Osteoblast (primary cell): ENCODE measurements at regions not wholly inside any gene's neighbourhood (a gene's known extent, or its start where the extent isn't known, plus 50 kb on each side); places are given as distances from the start of the nearest gene placed in this dataset.

ENCODE experiments used
- DNase-seq: peaks from one replicate; pipeline ENCODE4 v3.0.0; 2011; ENCODE audit warnings: low spot score, mixed read lengths; ENCODE audit not compliant: insufficient read length; ENCODE audit errors: missing footprints
- H2AFZ ChIP-seq: 2 replicates; pipeline ENCODE4 v1.6.0; 2011; ENCODE audit warnings: mild to moderate bottlenecking, low read length
- H3K27ac ChIP-seq: 2 replicates; pipeline ENCODE4 v1.5.1; 2011; ENCODE audit warnings: mild to moderate bottlenecking, low read depth, low read length, moderate library complexity
- H3K27me3 ChIP-seq: 2 replicates; pipeline ENCODE4 v1.6.0; 2012; ENCODE audit warnings: mild to moderate bottlenecking, control low read depth, inconsistent platforms, low read length, moderate library complexity; ENCODE audit not compliant: insufficient read depth
- H3K36me3 ChIP-seq: 2 replicates; pipeline ENCODE4 v1.5.1; 2011; ENCODE audit warnings: mild to moderate bottlenecking, low read length, control low read depth, moderate library complexity; ENCODE audit not compliant: insufficient read depth
- H3K4me1 ChIP-seq: 2 replicates; pipeline ENCODE4 v1.5.1; 2011; ENCODE audit warnings: mild to moderate bottlenecking, low read length, control low read depth, moderate library complexity; ENCODE audit not compliant: insufficient read depth
- H3K4me2 ChIP-seq: 2 replicates; pipeline ENCODE4 v1.6.0; 2011; ENCODE audit warnings: mild to moderate bottlenecking, low read length; ENCODE audit not compliant: insufficient read depth
- H3K4me3 ChIP-seq: fragments of 200-600 bp; sonication (generic); 3 replicates; pipeline ENCODE4 v1.5.1; 2012; ENCODE audit warnings: mild to moderate bottlenecking, low read length, inconsistent platforms; ENCODE audit not compliant: insufficient read depth
- H3K79me2 ChIP-seq: 2 replicates; pipeline ENCODE4 v1.6.0; 2012; ENCODE audit warnings: mild to moderate bottlenecking, low read length, control low read depth, inconsistent platforms; ENCODE audit not compliant: insufficient read depth
- H3K9me3 ChIP-seq: 2 replicates; pipeline ENCODE4 v1.5.1; 2011; ENCODE audit warnings: low read depth, low read length, control low read depth
- H4K20me1 ChIP-seq: 2 replicates; pipeline ENCODE4 v1.6.0; 2012; ENCODE audit warnings: mild to moderate bottlenecking, low read length, control low read depth; ENCODE audit not compliant: insufficient read depth
- CTCF ChIP-seq: IDR thresholded peaks from 2 replicates; pipeline ENCODE4 v1.5.1; 2011; ENCODE audit warnings: mild to moderate bottlenecking, low read depth, low read length, moderate library complexity; ENCODE audit errors: extremely low read depth

GRCh38 chr3:194067949-194068362 is 68.0 kb upstream of the HES1 start:
- Histone ChIP-seq H3K79me2 (no peaks in the 10 kb centered on the region), H2AFZ (no peak overlapping the region), H3K4me2 (no peak overlapping the region), H3K27me3 (no peaks in the 10 kb centered on the region), H3K9me3 (peaks cover 3% of the 10 kb centered on the region), H3K4me1 (peaks cover 5% of the 10 kb centered on the region), H3K27ac (no peak overlapping the region), H4K20me1 (no peaks in the 10 kb centered on the region), H3K4me3 (no peak overlapping the region), H3K36me3 (no peaks in the 10 kb centered on the region)
- DNase-seq, result no peak
- no peak for TF ChIP-seq CTCF

GRCh38 chr3:194069421-194070219 is 66.3 kb upstream of the HES1 start:
- H3K4me2 ChIP-seq, result no peak overlapping the region
- H3K27ac ChIP-seq, result no peak overlapping the region
- H3K4me3 ChIP-seq, result no peak overlapping the region
- no peak for TF ChIP-seq CTCF
- no peak for DNase-seq
- H2AFZ ChIP-seq, result no peak overlapping the region
- no peaks in the 10 kb centered on the region for H4K20me1 ChIP-seq
- H3K79me2 ChIP-seq, result no peaks in the 10 kb centered on the region
- peaks cover 3% of the 10 kb centered on the region for H3K9me3 ChIP-seq
- H3K36me3 ChIP-seq, result no peaks in the 10 kb centered on the region
- no peaks in the 10 kb centered on the region for H3K27me3 ChIP-seq
- peaks cover 5% of the 10 kb centered on the region for H3K4me1 ChIP-seq

GRCh38 chr3:194070220-194070633 is 65.7 kb upstream of the HES1 start:
- Histone ChIP-seq H3K27ac (peak overlapping the region; percentile 72), H2AFZ (peak overlapping the region; percentile 44), H3K4me2 (peak overlapping the region; percentile 75), H3K4me1 (peaks cover 5% of the 10 kb centered on the region), H4K20me1 (no peaks in the 10 kb centered on the region), H3K27me3 (no peaks in the 10 kb centered on the region), H3K4me3 (peak overlapping the region; percentile 57), H3K9me3 (peaks cover 3% of the 10 kb centered on the region), H3K79me2 (no peaks in the 10 kb centered on the region), H3K36me3 (no peaks in the 10 kb centered on the region)
- TF ChIP-seq CTCF, result no peak
- DNase-seq, result no peak

- Histone ChIP-seq H3K9me3 (peaks cover 3% of the 10 kb centered on the region), H2AFZ (peak overlapping the region; percentile 44), H3K4me1 (peaks cover 9% of the 10 kb centered on the region), H3K79me2 (no peaks in the 10 kb centered on the region), H3K4me3 (peak overlapping the region; percentile 57), H4K20me1 (no peaks in the 10 kb centered on the region), H3K27me3 (no peaks in the 10 kb centered on the region), H3K36me3 (no peaks in the 10 kb centered on the region), H3K27ac (peak overlapping the region; percentile 72), H3K4me2 (peak overlapping the region; percentile 75)
- peak; percentile 99 for DNase-seq
- no peak for TF ChIP-seq CTCF
Measured at GRCh38 chr3:194070634-194071409, 65.1 kb upstream of the HES1 start.
